RWPE1 (cell line): ENCODE measurements at regions not wholly inside any gene's neighbourhood (a gene's known extent, or its start where the extent isn't known, plus 50 kb on each side); places are given as distances from the start of the nearest gene placed in this dataset.

Source experiments
- CTCF ChIA-PET: fragments of 350-600 bp; sonication (Branson Sonifier 250); formaldehyde crosslinking; extraction: SDS; loops from one replicate; lab custom pipeline; 2021; lab: Yijun Ruan, JAX
- POLR2A ChIA-PET: fragments of 400-600 bp; formaldehyde crosslinking; extraction: SDS; loops from one replicate; lab custom pipeline; 2020; ENCODE audit warnings: antibody characterized with exemption; ENCODE audit not compliant: low non-redundant PET; lab: Yijun Ruan, JAX
- DNase-seq: peaks from one replicate; pipeline ENCODE4 v3.0.0; 2012; ENCODE audit warnings: low spot score
- H3K27ac ChIP-seq: fragments of 450-650 bp; 2 replicates; pipeline ENCODE4 v1.5.1; 2017
- CTCF ChIP-seq: fragments of 450-650 bp; conservative IDR thresholded peaks from 2 replicates; pipeline ENCODE4 v1.5.1; 2017; ENCODE audit warnings: low read depth, mild to moderate bottlenecking

DNA sequence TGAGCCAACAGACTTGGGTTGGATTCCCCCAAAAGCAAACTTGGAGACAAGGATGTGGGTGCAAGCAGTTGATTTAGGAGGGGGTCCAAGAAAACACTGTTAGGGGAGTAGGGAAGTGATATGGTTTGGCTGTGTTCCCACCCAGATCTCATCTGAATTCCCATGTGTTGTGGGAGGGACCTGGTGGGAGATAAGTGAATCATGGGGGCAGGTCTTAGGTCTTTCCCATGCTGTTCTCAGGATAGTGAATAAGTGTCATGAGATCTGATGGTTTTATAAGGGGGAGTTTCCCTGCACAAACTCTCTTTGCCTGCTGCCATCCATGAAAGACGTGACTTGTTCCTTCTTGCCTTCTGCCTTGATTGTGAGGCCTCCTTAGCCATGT is 542.6 kb downstream of the DHX35 start:
- TF ChIP-seq CTCF, result no peak
- no peak for DNase-seq
- H3K27ac ChIP-seq, result no peak overlapping the region
- POLR2A ChIA-PET, result no interaction called here
- CTCF ChIA-PET, result interaction anchor here (0.6 kb wide), 1 partner anchor 61 kb away, joined by 4 read pairs; no protein-coding TSS in a partner anchor

DNA sequence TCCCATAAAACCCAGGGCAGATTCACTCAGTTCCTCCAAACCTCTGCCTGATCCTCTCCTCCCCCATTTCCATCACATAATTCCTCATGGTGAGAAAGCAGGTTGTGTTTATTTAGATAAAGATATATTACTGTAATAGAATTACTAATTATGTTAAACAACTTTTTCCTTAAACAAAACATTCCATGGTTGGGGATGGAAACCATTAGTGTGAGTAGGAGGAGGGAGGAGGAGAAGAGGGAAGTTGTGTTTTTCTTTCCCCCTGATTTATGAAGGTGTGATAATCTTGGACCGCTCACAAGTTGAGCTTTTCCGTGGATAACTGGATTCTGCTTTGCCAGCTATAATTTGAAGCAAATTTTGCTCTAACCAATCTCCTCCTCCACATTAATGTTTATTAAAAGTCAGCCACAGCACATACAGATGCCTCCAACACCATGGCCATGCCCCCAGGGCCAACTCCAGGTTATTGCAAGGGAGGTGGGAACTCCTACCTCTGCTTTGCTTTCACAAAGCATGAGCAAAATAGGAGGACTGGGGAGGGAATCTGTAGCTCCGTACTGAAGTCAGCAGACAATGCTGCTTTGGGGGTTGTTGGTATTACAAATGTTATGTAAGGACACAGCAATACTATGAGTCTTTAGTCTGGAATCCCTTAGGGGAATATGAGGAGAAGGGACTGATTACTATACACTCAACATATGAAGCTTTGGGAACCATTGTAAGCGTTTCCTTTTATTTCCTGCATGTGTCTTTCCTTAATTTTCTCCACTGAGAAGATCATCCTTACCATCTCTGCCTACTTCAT is 542.0 kb downstream of the DHX35 start:
- no peak for DNase-seq
- TF ChIP-seq CTCF, result no peak

GRCh38 chr20:39492223-39492797 is 530.2 kb downstream of the DHX35 start:
- H3K27ac ChIP-seq, result no peak overlapping the region
- ChIA-PET POLR2A (no interaction called here), CTCF (no interaction called here)
- TF ChIP-seq CTCF, result no peak
- DNase-seq, result no peak

More for the DNA sequence above, 542.0 kb downstream of the DHX35 start:
- no peak overlapping the region for H3K27ac ChIP-seq
- POLR2A ChIA-PET, result no interaction called here
- CTCF ChIA-PET, result interaction anchor here (0.6 kb wide), 1 partner anchor 60 kb away, joined by 4 read pairs; no protein-coding TSS in a partner anchor

GRCh38 chr20:39491711-39492110 is 529.6 kb downstream of the DHX35 start:
- ChIA-PET CTCF (no interaction called here), POLR2A (no interaction called here)
- DNase-seq, result no peak
- H3K27ac ChIP-seq, result no peak overlapping the region
- TF ChIP-seq CTCF, result no peak

GRCh38 chr20:39489986-39490560 is 527.9 kb downstream of the DHX35 start:
- ChIA-PET CTCF (no interaction called here), POLR2A (no interaction called here)
- DNase-seq, result no peak
- TF ChIP-seq CTCF, result no peak
- no peak overlapping the region for H3K27ac ChIP-seq

DNA sequence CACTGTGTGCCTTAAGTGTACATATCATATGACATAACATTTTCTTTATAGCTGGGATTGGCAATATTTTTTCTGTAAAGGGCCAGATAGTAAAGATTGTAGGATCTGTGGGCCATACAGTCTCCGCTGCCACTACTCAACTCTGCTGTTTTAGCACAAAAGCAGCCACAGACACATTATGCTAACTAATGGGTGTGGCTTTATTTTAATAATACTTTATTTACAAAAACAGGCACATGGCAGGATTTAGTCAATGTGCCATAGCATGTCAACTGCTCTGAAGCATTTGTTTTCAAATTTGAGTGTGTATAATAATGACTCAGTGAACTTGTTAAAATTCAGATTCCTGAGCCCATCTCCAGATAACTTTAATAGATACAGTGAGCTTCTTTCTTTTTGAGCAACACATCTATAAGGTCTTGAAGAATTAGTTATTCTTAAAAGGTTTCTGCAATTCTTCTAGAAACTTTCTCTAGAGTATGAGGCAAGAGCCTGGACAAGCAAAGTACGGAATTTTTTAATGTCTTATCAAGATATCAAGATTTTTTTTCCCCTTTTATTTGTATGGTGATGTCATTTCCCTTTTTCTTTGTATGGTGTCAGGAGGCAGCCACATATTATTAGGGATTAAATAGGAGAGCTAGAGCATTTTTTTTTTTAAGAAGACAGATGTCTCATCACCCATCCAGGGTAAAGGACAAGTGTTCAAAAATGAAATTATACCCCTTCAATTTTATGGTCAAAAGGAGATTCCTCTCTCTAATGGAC is 518.3 kb downstream of the DHX35 start:
- ChIA-PET POLR2A (no interaction called here), CTCF (interaction anchor here (0.5 kb wide), 1 partner anchor 251 kb away, joined by 3 read pairs; no protein-coding TSS in a partner anchor)
- H3K27ac ChIP-seq, result no peak overlapping the region
- DNase-seq, result no peak
- TF ChIP-seq CTCF, result no peak
